ENCODE measurements at regions not wholly inside any gene's neighbourhood (a gene's known extent, or its start where the extent isn't known, plus 50 kb on each side); places are given as distances from the start of the nearest gene placed in this dataset.

- no peak overlapping the region for H3K27ac ChIP-seq (ENCODE audit: low read length)
- no peaks in the 10 kb centered on the region for H3K9me2 ChIP-seq (ENCODE audit: insufficient read depth, low read length)
- TF ChIP-seq EZH2 (IDR thresholded peaks at IDR 0.05; ENCODE audit: borderline replicate concordance, insufficient read depth, low read length, poor library complexity, severe bottlenecking), result no peak
- no peak for TF ChIP-seq SMC3 (conservative IDR thresholded peaks at IDR 0.05; ENCODE audit: poor library complexity)
- H3K36me3 ChIP-seq (ENCODE audit: insufficient read depth, low read length), result no peaks in the 10 kb centered on the region
- no peaks in the 10 kb centered on the region for H3K79me2 ChIP-seq (replicated peaks; ENCODE audit: insufficient read depth, low read length)
- no peaks in the 10 kb centered on the region for H3K9me3 ChIP-seq (ENCODE audit: low read length)
- no peak overlapping the region for H3K4me3 ChIP-seq (ENCODE audit: low read length)
- no peak overlapping the region for H3K9ac ChIP-seq (ENCODE audit: low read length)
- no peaks in the 10 kb centered on the region for H3K27me3 ChIP-seq (ENCODE audit: insufficient read depth, low read depth, low read length)
- no peak overlapping the region for H3K4me2 ChIP-seq (ENCODE audit: low read length)
- no peaks in the 10 kb centered on the region for H3F3A ChIP-seq (ENCODE audit: insufficient read depth, low read length, poor library complexity, severe bottlenecking)
- no peaks in the 10 kb centered on the region for H4K20me1 ChIP-seq (ENCODE audit: insufficient read depth)
- H2AFZ ChIP-seq (ENCODE audit: low read depth, low read length), result no peak overlapping the region
Observed at GRCh38 chr3:157782236-157782635, 279.0 kb upstream of the VEPH1 start.

GRCh38 chr3:157776861-157777260 lies 273.6 kb upstream of the VEPH1 start:
- H3K9me3 ChIP-seq (ENCODE audit: low read length), result no peaks in the 10 kb centered on the region
- no peaks in the 10 kb centered on the region for H4K20me1 ChIP-seq (ENCODE audit: insufficient read depth)
- no peak overlapping the region for H3K4me2 ChIP-seq (ENCODE audit: low read length)
- no peak overlapping the region for H2AFZ ChIP-seq (ENCODE audit: low read depth, low read length)
- H3F3A ChIP-seq (ENCODE audit: insufficient read depth, low read length, poor library complexity, severe bottlenecking), result no peaks in the 10 kb centered on the region
- TF ChIP-seq MXI1 (conservative IDR thresholded peaks at IDR 0.05; ENCODE audit: poor library complexity, severe bottlenecking), result no peak
- TF ChIP-seq POLR2AphosphoS5 (IDR thresholded peaks at IDR 0.05), result peak; percentile 79
- no peak for TF ChIP-seq CTCF (IDR thresholded peaks at IDR 0.05; ENCODE audit: poor library complexity, severe bottlenecking)
- no peak for TF ChIP-seq RAD21 (conservative IDR thresholded peaks at IDR 0.05)
- TF ChIP-seq EP300 (conservative IDR thresholded peaks at IDR 0.05; ENCODE audit: poor library complexity, severe bottlenecking), result peak; percentile 91
- no peak for TF ChIP-seq TAF1 (IDR thresholded peaks at IDR 0.05; ENCODE audit: low read depth)
- no peak for TF ChIP-seq EZH2 (IDR thresholded peaks at IDR 0.05; ENCODE audit: borderline replicate concordance, insufficient read depth, low read length, poor library complexity, severe bottlenecking)
- TF ChIP-seq SMC3 (conservative IDR thresholded peaks at IDR 0.05; ENCODE audit: poor library complexity), result no peak
- TF ChIP-seq, protein P1, sequence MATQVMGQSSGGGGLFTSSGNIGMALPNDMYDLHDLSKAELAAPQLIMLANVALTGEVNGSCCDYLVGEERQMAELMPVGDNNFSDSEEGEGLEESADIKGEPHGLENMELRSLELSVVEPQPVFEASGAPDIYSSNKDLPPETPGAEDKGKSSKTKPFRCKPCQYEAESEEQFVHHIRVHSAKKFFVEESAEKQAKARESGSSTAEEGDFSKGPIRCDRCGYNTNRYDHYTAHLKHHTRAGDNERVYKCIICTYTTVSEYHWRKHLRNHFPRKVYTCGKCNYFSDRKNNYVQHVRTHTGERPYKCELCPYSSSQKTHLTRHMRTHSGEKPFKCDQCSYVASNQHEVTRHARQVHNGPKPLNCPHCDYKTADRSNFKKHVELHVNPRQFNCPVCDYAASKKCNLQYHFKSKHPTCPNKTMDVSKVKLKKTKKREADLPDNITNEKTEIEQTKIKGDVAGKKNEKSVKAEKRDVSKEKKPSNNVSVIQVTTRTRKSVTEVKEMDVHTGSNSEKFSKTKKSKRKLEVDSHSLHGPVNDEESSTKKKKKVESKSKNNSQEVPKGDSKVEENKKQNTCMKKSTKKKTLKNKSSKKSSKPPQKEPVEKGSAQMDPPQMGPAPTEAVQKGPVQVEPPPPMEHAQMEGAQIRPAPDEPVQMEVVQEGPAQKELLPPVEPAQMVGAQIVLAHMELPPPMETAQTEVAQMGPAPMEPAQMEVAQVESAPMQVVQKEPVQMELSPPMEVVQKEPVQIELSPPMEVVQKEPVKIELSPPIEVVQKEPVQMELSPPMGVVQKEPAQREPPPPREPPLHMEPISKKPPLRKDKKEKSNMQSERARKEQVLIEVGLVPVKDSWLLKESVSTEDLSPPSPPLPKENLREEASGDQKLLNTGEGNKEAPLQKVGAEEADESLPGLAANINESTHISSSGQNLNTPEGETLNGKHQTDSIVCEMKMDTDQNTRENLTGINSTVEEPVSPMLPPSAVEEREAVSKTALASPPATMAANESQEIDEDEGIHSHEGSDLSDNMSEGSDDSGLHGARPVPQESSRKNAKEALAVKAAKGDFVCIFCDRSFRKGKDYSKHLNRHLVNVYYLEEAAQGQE (IDR thresholded peaks at IDR 0.05; ENCODE audit: borderline replicate concordance), result no peak
- no peaks in the 10 kb centered on the region for H3K79me2 ChIP-seq (replicated peaks; ENCODE audit: insufficient read depth, low read length)
- H3K4me3 ChIP-seq (ENCODE audit: low read length), result peak overlapping the region; percentile 8
- H3K36me3 ChIP-seq (ENCODE audit: insufficient read depth, low read length), result no peaks in the 10 kb centered on the region
- H3K9ac ChIP-seq (ENCODE audit: low read length), result no peak overlapping the region
- no peaks in the 10 kb centered on the region for H3K9me2 ChIP-seq (ENCODE audit: insufficient read depth, low read length)
- H3K27me3 ChIP-seq (ENCODE audit: insufficient read depth, low read depth, low read length), result no peaks in the 10 kb centered on the region
- H3K27ac ChIP-seq (ENCODE audit: low read length), result no peak overlapping the region

DNA sequence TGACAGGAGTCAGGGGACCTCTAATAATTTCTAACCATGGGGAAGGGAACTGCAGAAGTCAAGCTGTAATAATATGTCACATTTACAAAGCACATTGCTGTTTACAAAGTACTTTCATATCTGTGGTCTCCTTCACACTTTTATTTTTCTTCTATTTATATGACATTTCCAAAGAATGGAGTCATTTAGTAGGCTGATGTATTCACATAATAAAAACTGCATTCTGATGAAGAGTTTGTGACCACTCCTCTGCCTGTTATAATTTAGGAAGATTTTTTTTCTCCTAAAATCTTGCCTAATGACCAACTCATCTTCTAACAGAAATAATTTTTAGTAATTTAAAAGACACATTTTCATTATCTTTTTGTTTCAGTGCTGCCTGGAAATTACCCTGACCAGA lies 272.2 kb upstream of the VEPH1 start:
- Histone ChIP-seq H3K9me3 (ENCODE audit: low read length) (no peaks in the 10 kb centered on the region), H3K9ac (ENCODE audit: low read length) (no peak overlapping the region), H4K20me1 (ENCODE audit: insufficient read depth) (no peaks in the 10 kb centered on the region), H3K27ac (ENCODE audit: low read length) (no peak overlapping the region), H3K36me3 (ENCODE audit: insufficient read depth, low read length) (no peaks in the 10 kb centered on the region), H3K4me2 (ENCODE audit: low read length) (no peak overlapping the region), H3K4me3 (ENCODE audit: low read length) (no peak overlapping the region), H3K79me2 (replicated peaks; ENCODE audit: insufficient read depth, low read length) (no peaks in the 10 kb centered on the region), H3K9me2 (ENCODE audit: insufficient read depth, low read length) (no peaks in the 10 kb centered on the region), H3F3A (ENCODE audit: insufficient read depth, low read length, poor library complexity, severe bottlenecking) (no peaks in the 10 kb centered on the region), H2AFZ (ENCODE audit: low read depth, low read length) (no peak overlapping the region), H3K27me3 (ENCODE audit: insufficient read depth, low read depth, low read length) (no peaks in the 10 kb centered on the region)
- no peak for TF ChIP-seq SMC3 (conservative IDR thresholded peaks at IDR 0.05; ENCODE audit: poor library complexity)
- no peak for TF ChIP-seq POLR2AphosphoS5 (IDR thresholded peaks at IDR 0.05)
- TF ChIP-seq, protein P1 (IDR thresholded peaks at IDR 0.05; ENCODE audit: borderline replicate concordance), result no peak
- TF ChIP-seq RAD21 (conservative IDR thresholded peaks at IDR 0.05), result no peak
- TF ChIP-seq MXI1 (conservative IDR thresholded peaks at IDR 0.05; ENCODE audit: poor library complexity, severe bottlenecking), result no peak
- TF ChIP-seq EZH2 (IDR thresholded peaks at IDR 0.05; ENCODE audit: borderline replicate concordance, insufficient read depth, low read length, poor library complexity, severe bottlenecking), result no peak
- no peak for TF ChIP-seq EP300 (conservative IDR thresholded peaks at IDR 0.05; ENCODE audit: poor library complexity, severe bottlenecking)
- no peak for TF ChIP-seq CTCF (IDR thresholded peaks at IDR 0.05; ENCODE audit: poor library complexity, severe bottlenecking)
- TF ChIP-seq TAF1 (IDR thresholded peaks at IDR 0.05; ENCODE audit: low read depth), result no peak
